Endodermal cell (in vitro differentiated cells): ENCODE measurements at regions not wholly inside any gene's neighbourhood (a gene's known extent, or its start where the extent isn't known, plus 50 kb on each side); places are given as distances from the start of the nearest gene placed in this dataset.

Experiments
- DNase-seq: peaks from one replicate; pipeline ENCODE4 v3.0.0-alpha.2; 2017
- H3K27ac ChIP-seq: 2 replicates; pipeline ENCODE4 v1.5.1; 2013; ENCODE audit warnings: mild to moderate bottlenecking, low read depth, low read length, moderate library complexity
- H3K27me3 ChIP-seq: 2 replicates; pipeline ENCODE4 v1.6.1; 2013; ENCODE audit warnings: mild to moderate bottlenecking, low read length, moderate library complexity; ENCODE audit not compliant: insufficient read depth, control insufficient read depth, poor library complexity, severe bottlenecking
- H3K36me3 ChIP-seq: 2 replicates; pipeline ENCODE4 v1.7.0; 2013; ENCODE audit warnings: mild to moderate bottlenecking, low read length, moderate library complexity; ENCODE audit not compliant: control insufficient read depth, insufficient read depth
- H3K4me1 ChIP-seq: one replicate; pipeline ENCODE4 v1.7.0; 2013; ENCODE audit warnings: low read length; ENCODE audit not compliant: control insufficient read depth, insufficient read depth
- H3K4me3 ChIP-seq: 2 replicates; pipeline ENCODE4 v1.5.1; 2013; ENCODE audit warnings: mild to moderate bottlenecking, low read length, moderate library complexity
- H3K9ac ChIP-seq: 2 replicates; pipeline ENCODE4 v1.6.1; 2013; ENCODE audit warnings: mild to moderate bottlenecking, low read length, moderate library complexity; ENCODE audit not compliant: poor library complexity, severe bottlenecking; ENCODE audit errors: extremely low read depth
- H3K9me3 ChIP-seq: 2 replicates; pipeline ENCODE4 v1.6.1; 2013; ENCODE audit warnings: mild to moderate bottlenecking, low read length, moderate library complexity; ENCODE audit not compliant: control insufficient read depth
- H3K27ac Mint-ChIP-seq: 2 replicates; pipeline ENCODE4 v1.8.0; 2020; ENCODE audit warnings: mixed read lengths
- H3K27me3 Mint-ChIP-seq: 2 replicates; pipeline ENCODE4 v1.8.0; 2021; ENCODE audit warnings: mild to moderate bottlenecking, mixed read lengths; ENCODE audit not compliant: insufficient read depth
- H3K36me3 Mint-ChIP-seq: 2 replicates; pipeline ENCODE4 v1.8.0; 2020; ENCODE audit warnings: low read depth, mixed read lengths
- H3K4me1 Mint-ChIP-seq: 2 replicates; pipeline ENCODE4 v1.8.0; 2020; ENCODE audit warnings: mixed read lengths
- H3K4me3 Mint-ChIP-seq: 2 replicates; pipeline ENCODE4 v1.8.0; 2020; ENCODE audit warnings: mild to moderate bottlenecking, moderate library complexity, mixed read lengths
- H3K9me3 Mint-ChIP-seq: 2 replicates; pipeline ENCODE4 v1.8.0; 2020; ENCODE audit warnings: mild to moderate bottlenecking, mixed read lengths
- CTCF ChIP-seq: fragments of 200-600 bp; sonication (generic); conservative IDR thresholded peaks from 2 replicates; pipeline ENCODE4 v1.5.0; 2021; ENCODE audit warnings: antibody characterized with exemption, mild to moderate bottlenecking
- WGBS, 2 experiments: methylation state at CpG; one replicate each; pipeline versions ENCODE4 v1.1.5 to v1.1.7; 2013; ENCODE audit warnings: missing lambda C conversion rate in 2 of 2, mixed read lengths in 1 of 2; ENCODE audit not compliant: insufficient coverage in 1 of 2, insufficient read length in 1 of 2; 5-methylcytosine and 5-hydroxymethylcytosine counted together

DNA sequence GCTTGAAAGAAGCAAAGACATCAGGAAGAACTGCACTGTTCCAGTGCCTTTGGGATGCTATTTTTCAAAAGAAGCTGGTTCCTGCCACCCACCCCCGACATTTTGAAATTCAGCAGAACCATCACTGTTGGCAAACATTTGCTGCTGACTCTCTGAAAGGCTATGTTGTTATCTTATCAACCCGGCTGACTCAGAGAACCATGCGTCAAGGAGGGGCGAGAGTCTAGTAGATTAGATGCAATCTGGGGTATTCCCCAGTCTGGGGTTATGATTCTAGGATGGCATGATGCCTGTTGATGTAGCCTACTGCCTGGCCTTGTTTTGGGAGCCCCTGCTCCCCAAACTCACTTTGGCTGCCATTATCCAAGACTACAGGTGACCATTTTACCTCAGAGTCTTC lies 267.8 kb upstream of the RUNX1 start:
- Mint-ChIP-seq H3K4me3 (no peak overlapping the region), H3K27ac (no peak overlapping the region), H3K27me3 (no peaks in the 10 kb centered on the region), H3K9me3 (no peaks in the 10 kb centered on the region), H3K4me1 (peaks cover 50% of the 10 kb centered on the region), H3K36me3 (no peaks in the 10 kb centered on the region)
- H3K4me1 ChIP-seq, result peaks cover 13% of the 10 kb centered on the region
- H3K27ac ChIP-seq, result no peak overlapping the region
- TF ChIP-seq CTCF, result no peak
- WGBS, 2 experiments, result 62 to 83% methylated on average over 4 of the region's 4 CpGs
- peak overlapping the region; percentile 27 for H3K4me3 ChIP-seq
- no peaks in the 10 kb centered on the region for H3K36me3 ChIP-seq
- no peak overlapping the region for H3K9ac ChIP-seq
- no peaks in the 10 kb centered on the region for H3K27me3 ChIP-seq
- peak; percentile 50 for DNase-seq
- H3K9me3 ChIP-seq, result no peaks in the 10 kb centered on the region

DNA sequence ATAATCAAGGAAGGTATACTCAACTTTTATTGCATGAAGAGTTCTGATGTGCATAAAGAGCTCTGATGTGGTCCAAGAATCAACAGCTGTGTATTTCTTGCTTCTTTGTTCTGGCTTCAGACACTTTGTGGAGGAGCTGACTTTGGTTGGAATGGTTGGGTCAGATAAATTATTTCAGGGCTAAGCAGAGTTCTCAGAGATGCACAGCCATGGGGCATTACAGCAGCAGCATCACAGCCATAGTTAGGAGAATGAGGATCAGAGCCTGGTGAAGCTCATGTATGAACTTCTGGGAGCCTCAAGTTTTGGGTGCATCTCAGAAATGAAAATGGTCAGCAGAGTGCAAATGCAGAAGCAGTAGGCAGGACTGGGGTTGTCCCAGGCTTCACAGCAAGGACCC lies 267.4 kb upstream of the RUNX1 start:
- H3K36me3 ChIP-seq, result no peaks in the 10 kb centered on the region
- H3K4me3 ChIP-seq, result peak overlapping the region; percentile 27
- no peak overlapping the region for H3K4me3 Mint-ChIP-seq
- no peaks in the 10 kb centered on the region for H3K9me3 ChIP-seq
- no peak overlapping the region for H3K27ac Mint-ChIP-seq
- DNase-seq, result no peak
- H3K27me3 Mint-ChIP-seq, result no peaks in the 10 kb centered on the region
- no peaks in the 10 kb centered on the region for H3K27me3 ChIP-seq
- H3K27ac ChIP-seq, result no peak overlapping the region
- H3K4me1 Mint-ChIP-seq, result peaks cover 48% of the 10 kb centered on the region
- H3K36me3 Mint-ChIP-seq, result no peaks in the 10 kb centered on the region
- no peaks in the 10 kb centered on the region for H3K9me3 Mint-ChIP-seq
- H3K4me1 ChIP-seq, result peaks cover 13% of the 10 kb centered on the region
- TF ChIP-seq CTCF, result no peak
- H3K9ac ChIP-seq, result no peak overlapping the region

DNA sequence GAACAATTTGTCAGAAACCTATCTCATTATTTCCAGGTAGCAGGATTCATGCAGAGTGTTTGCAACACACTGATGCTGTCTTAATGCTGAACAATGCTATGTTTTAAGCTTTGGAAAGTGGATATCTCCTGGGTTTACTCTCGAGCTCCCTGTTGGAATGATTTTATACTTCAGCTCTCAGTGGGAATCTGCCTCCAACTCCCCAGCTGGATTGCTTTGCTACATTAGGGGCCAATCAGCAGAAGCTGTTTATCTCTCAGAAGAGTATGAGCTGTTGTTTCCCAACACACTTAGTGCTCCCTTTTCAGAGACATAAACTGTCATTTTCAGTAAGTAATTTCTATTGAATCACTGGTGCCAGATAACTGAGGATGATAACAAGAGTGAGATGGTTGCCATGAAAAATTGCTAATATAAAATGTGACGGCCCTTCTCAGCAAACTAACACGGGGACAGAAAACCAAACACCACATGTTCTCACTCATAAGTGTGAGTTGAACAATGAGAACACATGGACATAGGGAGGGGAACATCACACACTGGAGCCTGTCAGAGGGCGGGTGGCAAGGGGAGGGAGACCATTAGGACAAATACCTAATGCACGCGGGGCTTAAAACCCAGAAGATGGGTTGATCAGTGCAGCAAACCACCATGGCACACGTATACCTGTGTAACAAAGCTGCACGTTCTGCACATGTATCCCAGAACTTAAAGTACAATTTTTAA lies 265.9 kb upstream of the RUNX1 start:
- Histone ChIP-seq H3K4me3 (no peak overlapping the region), H3K27me3 (no peaks in the 10 kb centered on the region), H3K27ac (no peak overlapping the region), H3K4me1 (peaks cover 13% of the 10 kb centered on the region), H3K36me3 (no peaks in the 10 kb centered on the region), H3K9ac (no peak overlapping the region), H3K9me3 (no peaks in the 10 kb centered on the region)
- no peak overlapping the region for H3K27ac Mint-ChIP-seq
- no peaks in the 10 kb centered on the region for H3K27me3 Mint-ChIP-seq
- H3K36me3 Mint-ChIP-seq, result no peaks in the 10 kb centered on the region
- no peak overlapping the region for H3K4me3 Mint-ChIP-seq
- TF ChIP-seq CTCF, result no peak
- peaks cover 44% of the 10 kb centered on the region for H3K4me1 Mint-ChIP-seq
- no peaks in the 10 kb centered on the region for H3K9me3 Mint-ChIP-seq
- WGBS, 2 experiments, result 84 to 92% methylated on average over 4 to 8 of the region's 8 CpGs
- no peak for DNase-seq
